Choroid plexus epithelial cell (primary cell): ENCODE measurements at regions not wholly inside any gene's neighbourhood (a gene's known extent, or its start where the extent isn't known, plus 50 kb on each side); places are given as distances from the start of the nearest gene placed in this dataset.

Source experiments
- DNase-seq: peaks from one replicate; pipeline ENCODE4 v3.0.0-alpha.2; 2010; ENCODE audit warnings: low read depth
- H3K4me3 ChIP-seq: 2 replicates; pipeline ENCODE4 v1.5.1; 2011; ENCODE audit warnings: low read depth, mild to moderate bottlenecking, control low read depth, low read length, moderate library complexity
- TF ChIP-seq, protein P1 (sequence below): conservative IDR thresholded peaks from 2 replicates; pipeline ENCODE4 v1.5.1; 2011; ENCODE audit warnings: low read depth, mild to moderate bottlenecking, control low read depth, inconsistent platforms, low read length, moderate library complexity

DNA sequence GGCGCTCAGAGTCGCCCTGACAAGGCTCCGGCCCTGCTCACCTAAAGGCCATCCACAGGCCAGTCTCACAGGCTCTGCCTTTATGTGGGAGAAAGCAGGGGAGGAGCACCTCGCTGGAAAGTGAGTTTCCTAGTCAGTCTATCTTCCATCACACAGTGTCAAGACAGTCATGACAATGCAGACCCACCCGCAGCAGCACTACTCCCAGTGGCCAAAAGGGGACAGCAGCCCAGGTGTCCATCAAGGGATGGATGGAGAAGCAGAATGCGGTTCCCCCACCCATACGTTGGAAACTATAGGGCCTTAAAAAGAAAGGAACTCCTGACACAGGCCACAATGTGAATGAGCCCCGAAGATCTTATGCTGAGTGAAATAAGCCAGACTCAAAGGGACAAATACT lies 226.8 kb downstream of the ENGASE start:
- DNase-seq, result no peak
- H3K4me3 ChIP-seq, result no peak overlapping the region
- TF ChIP-seq, protein P1, sequence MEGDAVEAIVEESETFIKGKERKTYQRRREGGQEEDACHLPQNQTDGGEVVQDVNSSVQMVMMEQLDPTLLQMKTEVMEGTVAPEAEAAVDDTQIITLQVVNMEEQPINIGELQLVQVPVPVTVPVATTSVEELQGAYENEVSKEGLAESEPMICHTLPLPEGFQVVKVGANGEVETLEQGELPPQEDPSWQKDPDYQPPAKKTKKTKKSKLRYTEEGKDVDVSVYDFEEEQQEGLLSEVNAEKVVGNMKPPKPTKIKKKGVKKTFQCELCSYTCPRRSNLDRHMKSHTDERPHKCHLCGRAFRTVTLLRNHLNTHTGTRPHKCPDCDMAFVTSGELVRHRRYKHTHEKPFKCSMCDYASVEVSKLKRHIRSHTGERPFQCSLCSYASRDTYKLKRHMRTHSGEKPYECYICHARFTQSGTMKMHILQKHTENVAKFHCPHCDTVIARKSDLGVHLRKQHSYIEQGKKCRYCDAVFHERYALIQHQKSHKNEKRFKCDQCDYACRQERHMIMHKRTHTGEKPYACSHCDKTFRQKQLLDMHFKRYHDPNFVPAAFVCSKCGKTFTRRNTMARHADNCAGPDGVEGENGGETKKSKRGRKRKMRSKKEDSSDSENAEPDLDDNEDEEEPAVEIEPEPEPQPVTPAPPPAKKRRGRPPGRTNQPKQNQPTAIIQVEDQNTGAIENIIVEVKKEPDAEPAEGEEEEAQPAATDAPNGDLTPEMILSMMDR, result no peak

DNA sequence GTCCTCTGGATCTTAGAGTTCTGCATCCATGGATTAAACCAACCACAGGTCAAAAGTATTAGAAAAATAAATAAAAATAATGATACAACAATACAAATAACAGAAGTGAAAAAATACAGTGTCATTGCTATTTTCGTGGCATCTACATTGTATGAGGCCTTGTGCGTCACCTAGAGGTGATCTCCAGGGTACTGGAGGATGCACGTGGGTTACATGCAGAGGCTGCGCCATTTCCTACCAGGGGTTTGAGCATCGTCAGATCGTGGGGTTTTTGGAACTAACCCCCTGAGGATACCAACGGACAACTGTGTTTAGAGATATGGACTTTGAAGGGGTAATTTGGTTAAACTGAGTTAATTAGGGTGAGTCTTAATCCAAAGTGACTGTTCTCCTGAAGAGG lies 224.7 kb downstream of the ENGASE start:
- H3K4me3 ChIP-seq, result no peak overlapping the region
- TF ChIP-seq, protein P1, result no peak
- no peak for DNase-seq

DNA sequence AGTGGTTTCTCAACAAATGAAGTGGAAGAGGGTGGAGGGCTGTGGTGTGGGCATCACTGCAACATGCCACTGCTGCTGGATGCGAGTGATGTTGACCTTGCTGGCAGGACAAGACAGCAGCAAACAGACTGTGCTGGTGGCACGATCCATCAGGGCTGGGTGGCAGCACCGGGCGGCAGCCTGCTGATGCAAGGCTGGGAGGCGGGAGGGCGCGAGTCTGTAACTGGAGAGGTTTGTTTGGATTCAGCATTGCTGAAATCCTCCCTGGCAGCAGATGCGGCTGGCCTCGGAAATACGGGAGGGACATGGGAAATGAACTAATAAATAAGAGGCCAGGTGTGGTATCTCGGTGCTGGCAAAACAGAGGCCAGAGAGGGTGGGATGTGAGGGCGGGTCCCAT lies 224.2 kb downstream of the ENGASE start:
- no peak for DNase-seq
- H3K4me3 ChIP-seq, result no peak overlapping the region
- TF ChIP-seq, protein P1, result no peak

DNA sequence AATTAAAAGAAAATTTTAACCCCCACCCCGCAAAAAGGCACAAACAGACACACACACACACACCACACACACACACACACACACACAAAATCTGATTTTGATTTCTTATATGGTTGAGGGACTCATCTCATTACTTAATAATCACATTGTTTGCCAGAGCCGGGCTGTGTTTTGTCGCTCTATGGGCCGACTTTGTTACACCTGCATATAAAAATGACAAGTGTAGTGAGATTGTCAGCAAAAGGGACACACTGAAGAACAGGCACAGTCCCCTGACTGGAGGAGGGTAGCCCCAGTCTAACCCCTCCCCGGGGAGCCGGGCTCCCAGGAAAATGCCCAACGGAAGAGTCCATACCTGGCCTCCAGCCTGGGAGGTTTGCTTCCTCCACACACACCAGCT lies 221.6 kb downstream of the ENGASE start:
- H3K4me3 ChIP-seq, result no peak overlapping the region
- TF ChIP-seq, protein P1, result no peak
- no peak for DNase-seq

DNA sequence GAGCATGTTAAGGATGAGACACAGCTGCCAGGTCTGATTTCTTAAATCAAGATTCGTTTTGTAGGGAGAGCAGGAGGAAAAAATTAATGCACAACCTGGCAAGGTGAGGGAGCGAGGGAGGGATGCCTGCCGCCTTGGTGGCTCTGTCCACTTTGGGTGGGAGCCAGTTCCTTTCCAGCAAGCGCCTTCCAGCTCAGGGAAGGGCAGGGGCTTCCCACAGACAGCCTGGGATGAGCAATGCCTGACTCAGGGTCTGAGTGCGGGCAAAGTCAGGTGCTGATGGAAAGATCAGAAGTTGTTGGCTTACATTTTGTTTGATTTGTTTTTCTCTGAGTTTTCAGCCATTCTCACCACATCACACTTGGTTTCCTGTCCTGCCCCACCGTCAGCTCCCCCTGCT lies 220.7 kb downstream of the ENGASE start:
- TF ChIP-seq, protein P1, result no peak
- DNase-seq, result no peak
- H3K4me3 ChIP-seq, result no peak overlapping the region

DNA sequence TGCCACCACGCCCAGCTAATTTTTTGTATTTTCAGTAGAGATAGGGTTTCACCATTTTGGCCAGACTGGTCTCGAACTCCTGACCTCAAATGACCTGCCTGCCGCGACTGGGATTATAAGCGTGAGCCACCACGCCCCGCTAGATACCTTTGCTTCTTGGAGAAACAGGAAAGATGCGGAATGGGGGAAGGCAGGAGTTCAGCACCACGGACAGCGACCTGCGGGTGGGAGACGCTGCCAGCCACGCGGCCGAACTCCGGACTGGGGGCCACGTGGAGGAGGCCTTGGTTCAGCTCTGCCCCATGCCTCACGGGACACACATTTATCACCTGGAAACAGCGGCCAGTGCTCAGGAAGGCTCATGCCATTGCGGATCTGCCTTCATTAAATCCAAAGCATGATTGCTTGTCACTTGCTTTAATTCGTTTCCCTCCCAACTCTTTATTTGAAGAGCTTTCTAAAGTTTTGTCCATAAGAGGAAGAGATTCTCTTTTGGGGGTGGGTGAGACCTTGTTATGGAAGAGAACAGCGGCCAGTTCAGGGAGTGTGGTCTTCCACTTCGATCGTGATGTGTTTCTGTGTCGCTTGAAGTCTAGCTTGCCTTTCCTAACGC lies 219.9 kb downstream of the ENGASE start:
- DNase-seq, result peak; percentile 34
- TF ChIP-seq, protein P1, result no peak
- no peak overlapping the region for H3K4me3 ChIP-seq

DNA sequence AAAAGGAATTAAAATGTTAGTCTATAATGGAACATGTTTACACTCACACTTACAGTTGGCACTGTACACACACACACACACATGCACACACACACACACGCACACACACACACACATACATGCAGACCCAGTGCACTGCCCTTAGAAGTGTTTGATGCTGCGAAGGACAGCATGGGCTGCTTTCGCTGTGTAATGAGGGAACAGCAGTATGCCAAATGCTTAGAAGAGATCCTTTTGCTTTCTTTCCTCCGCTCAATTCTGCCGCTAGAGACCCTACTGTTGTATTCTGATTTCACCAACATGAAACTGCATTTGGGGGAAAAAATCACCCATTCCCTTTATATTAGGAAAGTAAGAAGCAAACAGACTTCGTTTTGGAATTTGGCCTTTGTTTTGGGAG lies 217.9 kb downstream of the ENGASE start:
- H3K4me3 ChIP-seq, result no peak overlapping the region
- no peak for DNase-seq
- TF ChIP-seq, protein P1, result no peak
